ENCODE measurements at regions not wholly inside any gene's neighbourhood (a gene's known extent, or its start where the extent isn't known, plus 50 kb on each side); places are given as distances from the start of the nearest gene placed in this dataset.

- intact Hi-C loops (cut with DNase I; ENCODE audit: low total_unique reads) (no loop called here), in situ Hi-C loops (cut with MboI; ENCODE audit: low pct_ligation_motif_present in 1 of 4, low pct_unique_long_range_greater_than_20kb in 1 of 4, low sequenced_read_pairs in 3 of 4) (no loop called here)
- 80 to 83% methylated on average over 4 of the region's 4 CpGs for WGBS, 2 donors (ENCODE audit: low coverage in 1 of 2)
- Histone ChIP-seq H3K9me3 (peaks cover 0 to 1% of the 10 kb centered on the region in 2 donors), H3K4me1 (no peaks in the 10 kb centered on the region), H3K36me3 (no peaks in the 10 kb centered on the region), H3K27me3 (no peaks in the 10 kb centered on the region), H3K4me3 (no peak overlapping the region), H3K27ac (no peak overlapping the region)
- TF ChIP-seq POLR2AphosphoS5 (IDR thresholded peaks at IDR 0.05) (no peak), EP300 (IDR thresholded peaks at IDR 0.05; ENCODE audit: low read depth) (no peak), POLR2A (IDR thresholded peaks at IDR 0.05) (no peak), CTCF (IDR thresholded peaks at IDR 0.05) (no peak)
- DNase-seq = no peak
These were observed 667.2 kb upstream of the CDH18 start for GRCh38 chr5:20655211-20655610.

GRCh38 chr5:20654746-20655145 lies 666.7 kb upstream of the CDH18 start:
- no peak overlapping the region for H3K27ac ChIP-seq
- H3K4me1 ChIP-seq = no peaks in the 10 kb centered on the region
- no peak overlapping the region for H3K4me3 ChIP-seq
- TF ChIP-seq POLR2AphosphoS5 (IDR thresholded peaks at IDR 0.05) (no peak), EP300 (IDR thresholded peaks at IDR 0.05; ENCODE audit: low read depth) (no peak), CTCF (IDR thresholded peaks at IDR 0.05) (no peak)
- 45 to 58% methylated on average over 2 of the region's 2 CpGs for WGBS, 2 donors (ENCODE audit: low coverage in 1 of 2)
- no peak for DNase-seq
- intact Hi-C loops (cut with DNase I; ENCODE audit: low total_unique reads) = no loop called here
- no peaks in the 10 kb centered on the region for H3K36me3 ChIP-seq
- no peaks in the 10 kb centered on the region for H3K27me3 ChIP-seq
- H3K9me3 ChIP-seq = peaks cover 0 to 3% of the 10 kb centered on the region in 2 donors
- in situ Hi-C loops (cut with MboI; ENCODE audit: low pct_ligation_motif_present in 1 of 4, low pct_unique_long_range_greater_than_20kb in 1 of 4, low sequenced_read_pairs in 3 of 4) = no loop called here

GRCh38 chr5:20654033-20654432 lies 666.0 kb upstream of the CDH18 start:
- intact Hi-C loops (cut with DNase I; ENCODE audit: low total_unique reads) = no loop called here
- no peaks in the 10 kb centered on the region for H3K27me3 ChIP-seq
- no peak overlapping the region for H3K4me3 ChIP-seq
- no peak for TF ChIP-seq POLR2AphosphoS5 (IDR thresholded peaks at IDR 0.05)
- WGBS, 2 donors (ENCODE audit: low coverage in 1 of 2) = 85 to 89% methylated on average over 2 of the region's 2 CpGs
- in situ Hi-C loops (cut with MboI; ENCODE audit: low pct_ligation_motif_present in 1 of 4, low pct_unique_long_range_greater_than_20kb in 1 of 4, low sequenced_read_pairs in 3 of 4) = no loop called here
- no peaks in the 10 kb centered on the region for H3K4me1 ChIP-seq
- H3K36me3 ChIP-seq = no peaks in the 10 kb centered on the region
- H3K9me3 ChIP-seq = peaks cover 0 to 3% of the 10 kb centered on the region in 2 donors
- no peak overlapping the region for H3K27ac ChIP-seq
- no peak for DNase-seq

- DNase-seq = no peak
- H3K4me3 ChIP-seq = no peak overlapping the region
- H3K9me3 ChIP-seq = peaks cover 0 to 3% of the 10 kb centered on the region in 2 donors
- no peaks in the 10 kb centered on the region for H3K36me3 ChIP-seq
- no peak overlapping the region for H3K27ac ChIP-seq
- TF ChIP-seq POLR2A (IDR thresholded peaks at IDR 0.05) (no peak), EP300 (IDR thresholded peaks at IDR 0.05; ENCODE audit: low read depth) (no peak)
- H3K27me3 ChIP-seq = no peaks in the 10 kb centered on the region
- in situ Hi-C loops (cut with MboI; ENCODE audit: low pct_ligation_motif_present in 1 of 4, low pct_unique_long_range_greater_than_20kb in 1 of 4, low sequenced_read_pairs in 3 of 4) = no loop called here
- WGBS, 2 donors (ENCODE audit: low coverage in 1 of 2) = 88 to 89% methylated on average over 1 of the region's 1 CpG
- H3K4me1 ChIP-seq = no peaks in the 10 kb centered on the region
- intact Hi-C loops (cut with DNase I; ENCODE audit: low total_unique reads) = no loop called here
These were observed 662.0 kb upstream of the CDH18 start for GRCh38 chr5:20649966-20650365.

- Histone ChIP-seq H3K9me3 (peaks cover 0 to 3% of the 10 kb centered on the region in 2 donors), H3K4me3 (no peak overlapping the region), H3K27me3 (no peaks in the 10 kb centered on the region), H3K4me1 (no peaks in the 10 kb centered on the region), H3K36me3 (no peaks in the 10 kb centered on the region), H3K27ac (no peak overlapping the region)
- DNase-seq = no peak
- intact Hi-C loops (cut with DNase I; ENCODE audit: low total_unique reads) (no loop called here), in situ Hi-C loops (cut with MboI; ENCODE audit: low pct_ligation_motif_present in 1 of 4, low pct_unique_long_range_greater_than_20kb in 1 of 4, low sequenced_read_pairs in 3 of 4) (no loop called here)
- TF ChIP-seq CTCF (IDR thresholded peaks at IDR 0.05) (no peak), EP300 (IDR thresholded peaks at IDR 0.05; ENCODE audit: low read depth) (no peak), POLR2A (IDR thresholded peaks at IDR 0.05) (no peak), POLR2AphosphoS5 (IDR thresholded peaks at IDR 0.05) (no peak)
These were observed 661.0 kb upstream of the CDH18 start for GRCh38 chr5:20648981-20649380.

Data from transverse colon (tissue), 4 donors.